Endothelial cell (in vitro differentiated cells): ENCODE measurements at regions not wholly inside any gene's neighbourhood (a gene's known extent, or its start where the extent isn't known, plus 50 kb on each side); places are given as distances from the start of the nearest gene placed in this dataset.

Source experiments
- DNase-seq: peaks from one replicate; pipeline ENCODE4 v3.0.0; 2021; ENCODE audit warnings: low spot score
- H3K27ac Mint-ChIP-seq: one replicate; pipeline ENCODE4 v1.8.0; 2021; ENCODE audit warnings: mixed read lengths, inconsistent platforms; ENCODE audit not compliant: unreplicated experiment
- H3K27me3 Mint-ChIP-seq: one replicate; pipeline ENCODE4 v1.8.0; 2021; ENCODE audit warnings: mild to moderate bottlenecking, moderate library complexity, mixed read lengths, inconsistent platforms; ENCODE audit not compliant: unreplicated experiment
- H3K36me3 Mint-ChIP-seq: one replicate; pipeline ENCODE4 v1.8.0; 2021; ENCODE audit warnings: mild to moderate bottlenecking, low read depth, mixed read lengths, inconsistent platforms; ENCODE audit not compliant: unreplicated experiment
- H3K4me1 Mint-ChIP-seq: one replicate; pipeline ENCODE4 v1.8.0; 2021; ENCODE audit warnings: mild to moderate bottlenecking, mixed read lengths, inconsistent platforms; ENCODE audit not compliant: unreplicated experiment
- H3K4me3 Mint-ChIP-seq: one replicate; pipeline ENCODE4 v1.8.0; 2021; ENCODE audit warnings: mild to moderate bottlenecking, mixed read lengths, inconsistent platforms; ENCODE audit not compliant: unreplicated experiment
- H3K9me3 Mint-ChIP-seq: one replicate; pipeline ENCODE4 v1.8.0; 2021; ENCODE audit warnings: mixed read lengths, inconsistent platforms; ENCODE audit not compliant: unreplicated experiment
- CTCF ChIP-seq: fragments of 200-600 bp; sonication (generic); IDR thresholded peaks from one replicate; pipeline ENCODE4 v1.5.0; 2021; ENCODE audit warnings: antibody characterized with exemption; ENCODE audit not compliant: unreplicated experiment

- Mint-ChIP-seq H3K27me3 (peaks cover 2% of the 10 kb centered on the region), H3K36me3 (peaks cover 25% of the 10 kb centered on the region), H3K4me1 (peaks cover 10% of the 10 kb centered on the region)
Observed at GRCh38 chr5:148000036-148000435, 63.7 kb upstream of the SPINK5 start.

GRCh38 chr5:147998704-147999103 lies 65.1 kb upstream of the SPINK5 start:
- DNase-seq, result no peak
- no peak overlapping the region for H3K4me3 Mint-ChIP-seq
- TF ChIP-seq CTCF, result no peak
- peaks cover 10% of the 10 kb centered on the region for H3K4me1 Mint-ChIP-seq
- peaks cover 25% of the 10 kb centered on the region for H3K36me3 Mint-ChIP-seq
- peaks cover 2% of the 10 kb centered on the region for H3K27me3 Mint-ChIP-seq
- no peak overlapping the region for H3K27ac Mint-ChIP-seq
- peaks cover 14% of the 10 kb centered on the region for H3K9me3 Mint-ChIP-seq

More at GRCh38 chr5:148000036-148000435, 63.7 kb upstream of the SPINK5 start:
- H3K27ac Mint-ChIP-seq, result no peak overlapping the region
- TF ChIP-seq CTCF, result no peak
- no peak for DNase-seq
- no peak overlapping the region for H3K4me3 Mint-ChIP-seq
- H3K9me3 Mint-ChIP-seq, result peaks cover 14% of the 10 kb centered on the region

- H3K4me1 Mint-ChIP-seq, result peaks cover 10% of the 10 kb centered on the region
- DNase-seq, result no peak
- H3K36me3 Mint-ChIP-seq, result peaks cover 22% of the 10 kb centered on the region
- H3K4me3 Mint-ChIP-seq, result no peak overlapping the region
- no peak overlapping the region for H3K27ac Mint-ChIP-seq
- H3K27me3 Mint-ChIP-seq, result peaks cover 2% of the 10 kb centered on the region
- no peak for TF ChIP-seq CTCF
- peaks cover 11% of the 10 kb centered on the region for H3K9me3 Mint-ChIP-seq
Observed at GRCh38 chr5:147997486-147997885, 66.3 kb upstream of the SPINK5 start.

- peaks cover 10% of the 10 kb centered on the region for H3K4me1 Mint-ChIP-seq
- H3K27ac Mint-ChIP-seq, result no peak overlapping the region
- H3K9me3 Mint-ChIP-seq, result peaks cover 6% of the 10 kb centered on the region
- peaks cover 2% of the 10 kb centered on the region for H3K27me3 Mint-ChIP-seq
- TF ChIP-seq CTCF, result no peak
- no peak overlapping the region for H3K4me3 Mint-ChIP-seq
- DNase-seq, result no peak
- H3K36me3 Mint-ChIP-seq, result peaks cover 17% of the 10 kb centered on the region
Observed at GRCh38 chr5:147996379-147996778, 67.4 kb upstream of the SPINK5 start.

GRCh38 chr5:147995846-147996245 lies 67.9 kb upstream of the SPINK5 start:
- no peak for DNase-seq
- H3K4me1 Mint-ChIP-seq, result peaks cover 10% of the 10 kb centered on the region
- H3K27me3 Mint-ChIP-seq, result peaks cover 2% of the 10 kb centered on the region
- H3K9me3 Mint-ChIP-seq, result peaks cover 6% of the 10 kb centered on the region
- H3K27ac Mint-ChIP-seq, result no peak overlapping the region
- peaks cover 13% of the 10 kb centered on the region for H3K36me3 Mint-ChIP-seq
- no peak for TF ChIP-seq CTCF
- H3K4me3 Mint-ChIP-seq, result no peak overlapping the region
